Adipocyte (in vitro differentiated cells): ENCODE measurements at regions not wholly inside any gene's neighbourhood (a gene's known extent, or its start where the extent isn't known, plus 50 kb on each side); places are given as distances from the start of the nearest gene placed in this dataset.
"Not testable (repeated sequence)": the region's sequence is repeated elsewhere in the genome, so short reads cannot be mapped to it uniquely, and the experiment has no call there.

Source experiments
- DNase-seq: peaks from one replicate; pipeline ENCODE4 v3.0.0-alpha.2; 2015; ENCODE audit warnings: low read depth
- H3K27me3 ChIP-seq: replicated peaks from 2 replicates; pipeline ENCODE4 v1.7.0; 2013; ENCODE audit warnings: mild to moderate bottlenecking, low read length, moderate library complexity; ENCODE audit not compliant: control insufficient read depth, insufficient read depth
- H3K36me3 ChIP-seq: 2 replicates; pipeline ENCODE4 v1.7.0; 2013; ENCODE audit warnings: low read length, mild to moderate bottlenecking, moderate library complexity; ENCODE audit not compliant: control insufficient read depth, insufficient read depth, severe bottlenecking
- H3K4me1 ChIP-seq: 2 replicates; pipeline ENCODE4 v1.7.0; 2013; ENCODE audit warnings: mild to moderate bottlenecking, low read length, moderate library complexity; ENCODE audit not compliant: control insufficient read depth, insufficient read depth
- H3K4me3 ChIP-seq: 2 replicates; pipeline ENCODE4 v1.7.0; 2013; ENCODE audit warnings: mild to moderate bottlenecking, low read length, moderate library complexity
- H3K9ac ChIP-seq: 2 replicates; pipeline ENCODE4 v1.7.0; 2013; ENCODE audit warnings: mild to moderate bottlenecking, low read length, moderate library complexity
- H3K9me3 ChIP-seq: 2 replicates; pipeline ENCODE4 v1.7.0; 2013; ENCODE audit warnings: mild to moderate bottlenecking, low read length, moderate library complexity; ENCODE audit not compliant: control insufficient read depth

DNA sequence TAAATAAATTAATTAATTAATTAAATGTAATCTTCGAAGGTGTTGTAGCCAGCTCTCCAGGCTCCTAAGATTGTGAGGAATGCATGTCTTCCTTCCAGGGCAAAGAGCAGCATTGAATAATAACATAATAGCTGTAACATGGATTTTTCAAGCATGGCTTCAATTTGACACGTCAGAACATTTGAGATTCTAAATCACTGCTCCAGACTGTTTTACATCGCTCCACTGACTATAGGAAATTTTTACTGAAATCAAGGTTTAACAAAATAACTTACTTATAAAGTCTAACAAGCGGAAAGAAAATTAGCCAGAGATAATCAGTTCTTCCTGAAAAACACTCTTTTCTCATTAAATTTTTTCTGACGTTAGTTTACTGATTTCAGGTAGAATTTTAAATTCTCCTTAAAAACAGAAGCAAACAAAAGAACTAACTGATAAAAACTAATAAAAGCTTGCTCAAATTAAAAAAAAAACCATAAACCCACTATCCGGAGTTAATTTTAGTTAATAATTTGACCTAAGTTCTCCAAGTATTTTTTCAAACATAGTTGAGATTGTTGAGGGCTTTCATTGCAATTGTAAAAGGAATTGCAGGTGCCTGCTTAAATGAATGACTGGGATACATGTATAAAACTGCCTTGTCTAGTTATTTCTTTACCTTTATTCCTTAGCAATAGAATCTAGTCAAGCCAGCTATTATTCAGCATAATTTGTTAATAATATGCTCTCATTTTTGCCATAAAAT, 51.2 kb upstream of the SGCE start:
- DNase-seq, result no peak
- H3K27me3 ChIP-seq, result no peaks in the 10 kb centered on the region
- no peak overlapping the region for H3K9ac ChIP-seq
- H3K4me1 ChIP-seq, result no peaks in the 10 kb centered on the region
- no peak overlapping the region for H3K4me3 ChIP-seq
- H3K36me3 ChIP-seq, result no peaks in the 10 kb centered on the region
- no peaks in the 10 kb centered on the region for H3K9me3 ChIP-seq

DNA sequence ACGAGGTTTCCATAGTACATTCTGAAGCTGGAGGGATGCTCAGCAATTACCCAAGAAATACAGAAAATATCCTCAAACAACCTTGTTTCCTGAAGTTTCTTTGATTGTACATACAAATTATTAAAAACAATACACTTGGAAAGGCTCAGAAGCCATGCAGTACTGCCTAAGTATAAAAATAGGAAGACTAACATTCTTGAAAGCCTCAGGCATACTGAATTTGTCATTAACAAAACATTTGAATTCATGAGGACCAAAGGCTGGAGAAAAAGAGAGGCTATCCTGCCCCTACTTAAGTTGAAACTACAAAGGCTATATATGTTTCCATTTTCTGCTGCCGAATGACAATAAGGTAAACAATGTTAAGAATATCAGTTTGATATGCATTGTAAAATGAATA, 54.3 kb upstream of the SGCE start:
- no peak overlapping the region for H3K9ac ChIP-seq
- no peak overlapping the region for H3K4me3 ChIP-seq
- no peaks in the 10 kb centered on the region for H3K4me1 ChIP-seq
- peak; percentile 31 for DNase-seq
- H3K27me3 ChIP-seq, result no peaks in the 10 kb centered on the region
- H3K9me3 ChIP-seq, result no peaks in the 10 kb centered on the region
- H3K36me3 ChIP-seq, result no peaks in the 10 kb centered on the region

DNA sequence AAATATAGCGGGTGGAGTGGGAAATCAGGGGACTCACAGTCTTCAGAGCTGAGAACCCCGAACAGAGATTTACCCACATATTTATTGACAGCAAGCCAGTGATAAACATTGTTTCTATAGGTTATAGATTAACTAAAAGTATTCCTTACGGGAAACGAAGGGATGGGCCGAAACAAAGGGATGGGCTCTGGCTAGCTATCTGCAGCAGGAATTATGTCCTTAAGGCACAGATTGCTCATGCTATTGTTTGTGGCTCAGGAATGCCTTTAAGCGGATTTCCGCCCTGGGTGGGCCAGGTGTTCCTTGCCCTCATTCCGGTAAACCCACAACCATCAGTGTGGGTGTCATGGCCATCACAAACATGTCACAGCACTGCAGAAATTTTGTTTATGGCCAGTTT, 66.4 kb upstream of the SGCE start:
- H3K9me3 ChIP-seq, H3K4me3 ChIP-seq, H3K27me3 ChIP-seq, H3K4me1 ChIP-seq, DNase-seq, H3K9ac ChIP-seq, H3K36me3 ChIP-seq: not testable (repeated sequence)

DNA sequence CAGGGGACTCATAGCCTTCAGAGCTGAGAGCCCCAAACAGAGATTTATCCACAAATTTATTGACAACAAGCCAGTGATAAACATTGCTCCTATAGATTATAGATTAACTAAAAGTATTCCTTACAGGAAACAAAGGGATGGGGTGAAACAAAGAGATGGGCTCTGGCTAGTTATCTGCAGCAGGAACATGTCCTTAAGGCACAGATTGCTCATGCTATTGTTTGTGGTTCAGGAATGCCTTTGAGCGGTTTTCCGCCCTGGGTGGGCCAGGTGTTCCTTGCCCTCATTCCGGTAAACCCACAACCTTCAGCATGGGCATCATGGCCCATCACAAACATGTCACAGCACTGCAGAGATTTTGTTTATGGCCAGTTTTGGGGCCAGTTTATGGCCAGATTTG, 73.0 kb upstream of the SGCE start:
- H3K27me3 ChIP-seq, H3K4me3 ChIP-seq, H3K4me1 ChIP-seq, H3K9ac ChIP-seq, H3K36me3 ChIP-seq, DNase-seq: not testable (repeated sequence)
- H3K9me3 ChIP-seq, result peaks cover 10% of the 10 kb centered on the region

DNA sequence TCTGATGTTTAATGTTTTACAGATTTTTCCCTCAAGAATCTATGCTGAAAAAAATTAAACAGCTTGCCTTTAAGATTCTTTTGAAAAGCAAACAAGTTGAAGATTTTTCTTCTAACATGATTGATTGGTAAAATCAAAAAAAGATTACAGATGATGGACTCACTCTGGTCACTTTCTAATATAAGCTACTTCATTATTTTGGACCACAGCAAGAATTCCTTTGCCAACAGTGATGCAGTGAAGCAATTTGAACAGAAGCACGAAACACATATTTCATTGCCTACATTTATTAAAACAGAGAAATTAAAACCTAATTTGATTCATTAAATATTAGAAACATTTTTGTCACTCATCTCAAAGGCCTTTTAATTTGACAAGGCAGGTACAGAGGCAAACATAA, 82.1 kb upstream of the SGCE start:
- H3K4me1 ChIP-seq, result peaks cover 17% of the 10 kb centered on the region
- no peaks in the 10 kb centered on the region for H3K9me3 ChIP-seq
- H3K9ac ChIP-seq, result no peak overlapping the region
- no peak overlapping the region for H3K4me3 ChIP-seq
- H3K27me3 ChIP-seq, result no peaks in the 10 kb centered on the region
- H3K36me3 ChIP-seq, result no peaks in the 10 kb centered on the region
- no peak for DNase-seq

DNA sequence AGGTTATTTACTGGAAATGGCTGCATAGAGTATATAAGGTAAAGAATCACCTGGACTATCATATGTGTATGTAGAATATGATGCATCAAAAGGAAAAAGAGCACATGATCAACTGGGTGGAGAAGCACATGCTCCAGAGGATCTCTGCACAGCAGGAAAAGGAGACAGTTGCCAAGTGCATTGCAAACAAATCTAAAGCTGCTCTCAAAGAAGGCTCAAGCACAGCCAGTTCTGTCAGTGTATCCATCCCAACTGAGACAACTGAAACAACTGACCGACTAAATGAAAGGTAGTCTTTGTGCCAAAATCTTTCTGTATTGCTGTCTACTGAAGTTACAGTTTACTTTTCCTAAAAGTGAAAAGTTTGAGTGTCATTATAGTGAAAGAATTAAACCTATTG, 83.2 kb upstream of the SGCE start:
- H3K27me3 ChIP-seq, result no peaks in the 10 kb centered on the region
- H3K9ac ChIP-seq, result no peak overlapping the region
- no peaks in the 10 kb centered on the region for H3K9me3 ChIP-seq
- no peaks in the 10 kb centered on the region for H3K36me3 ChIP-seq
- no peak for DNase-seq
- no peak overlapping the region for H3K4me3 ChIP-seq
- H3K4me1 ChIP-seq, result peaks cover 25% of the 10 kb centered on the region

DNA sequence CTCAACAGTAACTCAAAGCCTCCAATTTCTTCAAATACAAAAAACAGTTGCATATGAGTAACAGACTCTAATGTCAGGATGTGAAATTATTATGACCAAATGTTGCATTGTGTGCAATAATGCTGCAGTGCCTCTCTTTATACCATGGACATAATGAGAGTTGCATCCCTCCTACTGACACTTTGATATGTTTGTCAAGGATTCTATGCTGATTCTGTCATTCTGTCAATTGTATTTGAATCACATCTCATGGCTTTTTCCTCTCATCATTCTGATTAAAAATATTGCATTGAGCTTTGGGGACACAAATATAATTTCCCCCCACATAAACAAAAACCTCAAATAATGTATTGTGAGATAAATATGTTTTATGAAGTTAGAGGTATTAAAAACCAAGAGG, 84.6 kb upstream of the SGCE start:
- no peaks in the 10 kb centered on the region for H3K36me3 ChIP-seq
- no peak overlapping the region for H3K9ac ChIP-seq
- peaks cover 32% of the 10 kb centered on the region for H3K4me1 ChIP-seq
- H3K27me3 ChIP-seq, result no peaks in the 10 kb centered on the region
- H3K9me3 ChIP-seq, result no peaks in the 10 kb centered on the region
- no peak for DNase-seq
- no peak overlapping the region for H3K4me3 ChIP-seq

DNA sequence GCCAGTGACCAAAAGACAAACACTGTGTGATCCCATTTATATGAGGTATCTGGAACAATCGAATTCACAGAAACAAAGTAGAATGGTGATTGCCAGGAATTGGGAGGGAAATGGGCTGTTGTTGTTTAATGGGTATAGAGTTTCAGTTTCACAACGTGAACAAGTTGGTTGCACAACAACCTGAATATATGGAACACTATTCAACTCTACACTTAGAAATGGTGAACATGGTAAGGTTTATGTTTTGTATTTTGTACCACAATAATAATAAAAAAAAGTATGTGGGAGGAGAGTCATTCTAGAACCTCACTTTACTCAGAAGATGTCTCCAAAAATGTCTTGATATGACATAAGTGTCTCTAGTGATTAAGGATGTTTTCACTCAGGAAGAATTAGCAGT, 85.2 kb upstream of the SGCE start:
- Histone ChIP-seq H3K36me3 (no peaks in the 10 kb centered on the region), H3K9ac (no peak overlapping the region), H3K27me3 (no peaks in the 10 kb centered on the region), H3K4me1 (peaks cover 28% of the 10 kb centered on the region), H3K4me3 (no peak overlapping the region), H3K9me3 (no peaks in the 10 kb centered on the region)
- DNase-seq, result peak; percentile 7

DNA sequence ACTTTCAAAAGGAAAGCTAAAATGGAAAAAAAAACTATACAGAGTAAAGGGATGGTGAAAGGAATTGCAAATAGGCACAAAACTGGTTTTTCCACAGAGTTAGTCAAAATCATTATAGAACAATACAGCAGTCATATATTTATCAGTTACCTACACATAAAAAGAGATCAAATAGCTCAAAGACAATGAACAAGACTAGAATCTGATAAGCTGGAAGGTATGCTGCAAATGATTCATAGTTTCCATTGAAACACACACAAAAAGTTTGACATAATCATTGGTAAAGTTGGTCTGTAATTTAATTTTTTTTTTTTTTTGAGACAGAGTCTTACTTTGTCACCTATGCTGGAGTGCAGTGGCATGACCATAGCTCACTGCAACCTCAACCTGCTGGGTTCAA, 92.4 kb upstream of the SGCE start:
- Histone ChIP-seq H3K9me3 (no peaks in the 10 kb centered on the region), H3K27me3 (no peaks in the 10 kb centered on the region), H3K9ac (no peak overlapping the region), H3K36me3 (no peaks in the 10 kb centered on the region), H3K4me1 (peaks cover 15% of the 10 kb centered on the region), H3K4me3 (no peak overlapping the region)
- DNase-seq, result no peak

DNA sequence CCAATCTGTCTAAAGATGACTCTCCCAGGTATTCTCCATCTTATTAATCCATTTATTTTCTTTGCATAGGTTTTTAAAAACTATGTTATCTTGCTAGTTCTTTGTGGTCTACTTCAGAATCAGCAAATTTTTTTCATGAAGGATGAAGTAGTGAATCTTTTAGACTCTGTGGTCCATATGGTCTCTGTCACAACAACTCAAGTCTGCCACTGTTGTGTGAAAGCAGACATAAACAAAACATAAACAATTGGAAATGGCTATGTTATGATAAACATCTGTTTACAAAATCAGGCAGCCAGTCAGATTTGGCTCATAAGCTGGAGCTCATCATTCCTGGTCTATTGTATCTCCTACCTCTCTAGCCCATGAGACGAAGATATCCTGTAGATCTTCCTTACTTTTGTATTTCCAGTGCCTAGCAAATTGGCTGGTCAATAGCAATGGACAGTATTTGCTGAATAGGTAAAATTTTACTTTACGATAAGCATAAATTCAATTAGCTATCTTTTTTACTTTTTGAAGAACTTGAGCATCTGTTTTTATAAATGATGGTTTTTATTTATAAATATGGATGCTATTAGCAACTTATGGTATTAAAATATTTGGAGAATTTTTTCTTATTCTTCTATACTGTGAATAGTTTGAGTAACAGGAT, 104.6 kb upstream of the SGCE start:
- Histone ChIP-seq H3K4me3 (no peak overlapping the region), H3K4me1 (peaks cover 6% of the 10 kb centered on the region), H3K36me3 (no peaks in the 10 kb centered on the region), H3K27me3 (no peaks in the 10 kb centered on the region), H3K9ac (no peak overlapping the region), H3K9me3 (peaks cover 6% of the 10 kb centered on the region)
- no peak for DNase-seq

DNA sequence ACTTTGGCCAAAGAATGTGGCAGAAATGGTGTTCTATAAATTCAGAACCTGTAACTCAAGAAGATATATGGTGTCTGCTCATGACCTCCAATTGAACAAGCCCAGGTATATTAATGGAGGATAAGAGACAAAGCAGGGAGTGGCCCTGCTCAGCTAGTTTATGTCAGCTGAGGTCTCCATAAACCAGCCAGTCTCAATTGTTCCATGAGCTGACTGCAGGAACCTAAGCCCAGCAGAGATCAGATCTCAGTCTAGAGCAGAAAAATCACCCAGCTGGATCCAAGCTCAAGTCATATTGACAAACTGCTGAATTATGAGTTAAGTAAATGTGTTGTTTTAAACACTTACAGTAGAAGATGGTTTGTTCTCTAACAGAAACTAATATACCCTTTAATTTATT, 105.5 kb upstream of the SGCE start:
- no peak for DNase-seq
- no peaks in the 10 kb centered on the region for H3K27me3 ChIP-seq
- H3K9ac ChIP-seq, result no peak overlapping the region
- H3K36me3 ChIP-seq, result no peaks in the 10 kb centered on the region
- no peak overlapping the region for H3K4me3 ChIP-seq
- peaks cover under 1% of the 10 kb centered on the region for H3K9me3 ChIP-seq
- H3K4me1 ChIP-seq, result peaks cover 6% of the 10 kb centered on the region

DNA sequence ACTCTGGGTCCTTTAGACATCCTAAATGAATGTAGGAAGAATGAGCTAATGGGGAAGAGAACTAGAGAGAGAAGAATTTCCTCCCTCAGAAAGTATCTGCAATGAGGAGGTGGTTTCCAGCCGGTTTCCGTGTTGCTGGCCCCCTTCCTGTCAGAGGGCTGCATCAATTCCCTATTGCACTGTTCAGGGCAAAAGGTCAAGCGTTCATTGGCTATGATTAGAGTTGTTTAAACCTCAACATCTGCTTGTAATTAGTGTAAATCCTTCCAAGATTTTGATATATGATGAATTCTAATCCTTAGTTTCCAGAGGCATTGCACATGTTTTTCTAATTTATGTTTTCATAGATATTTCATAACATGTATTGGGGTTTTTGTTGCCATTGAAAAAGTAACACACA, 107.3 kb upstream of the SGCE start:
- Histone ChIP-seq H3K36me3 (no peaks in the 10 kb centered on the region), H3K9ac (no peak overlapping the region), H3K4me3 (no peak overlapping the region), H3K4me1 (peaks cover 6% of the 10 kb centered on the region), H3K27me3 (no peaks in the 10 kb centered on the region), H3K9me3 (no peaks in the 10 kb centered on the region)
- DNase-seq, result peak; percentile 60
